ENCODE measurements at regions not wholly inside any gene's neighbourhood (a gene's known extent, or its start where the extent isn't known, plus 50 kb on each side); places are given as distances from the start of the nearest gene placed in this dataset.

DNA sequence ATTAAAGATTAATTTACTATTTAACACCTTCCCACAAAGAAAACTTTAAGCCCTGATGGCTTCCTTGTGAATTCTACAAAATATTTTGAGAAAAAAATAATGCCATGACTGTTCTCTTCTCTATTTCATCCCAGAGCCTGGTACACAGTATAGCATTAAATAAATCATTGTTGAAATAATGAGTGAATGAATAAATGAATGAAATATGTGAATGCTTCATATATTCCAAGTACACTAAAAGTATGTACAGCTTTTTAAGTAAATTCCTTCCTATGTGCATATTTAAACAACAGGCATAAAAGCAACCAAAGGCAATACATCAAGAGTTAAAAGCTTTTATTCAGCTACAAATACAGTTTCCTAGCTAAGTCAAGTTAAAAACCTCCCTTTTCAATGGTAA is 144.9 kb upstream of the CCDC196 start:
- no peak for DNase-seq (ENCODE audit: low read depth)

DNA sequence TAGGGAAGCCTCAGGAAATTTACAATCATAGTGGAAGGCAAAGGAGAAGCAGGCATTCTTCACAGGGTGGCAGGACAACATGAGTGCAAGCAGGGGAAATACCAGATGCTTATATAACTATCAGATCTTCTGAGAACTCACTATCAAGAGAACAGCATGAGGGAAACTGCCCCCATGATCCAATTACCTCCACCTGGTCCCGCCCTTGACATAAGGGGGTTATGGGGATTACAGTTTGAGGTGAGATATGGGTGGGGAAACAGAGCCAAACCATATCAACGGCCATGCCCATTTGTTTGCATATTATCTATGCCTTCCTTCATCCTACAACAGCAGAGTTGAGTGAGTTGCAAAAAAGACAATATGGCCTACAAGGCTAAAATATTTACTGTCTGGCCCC is 140.2 kb upstream of the CCDC196 start:
- no peak for DNase-seq (ENCODE audit: low read depth)

DNA sequence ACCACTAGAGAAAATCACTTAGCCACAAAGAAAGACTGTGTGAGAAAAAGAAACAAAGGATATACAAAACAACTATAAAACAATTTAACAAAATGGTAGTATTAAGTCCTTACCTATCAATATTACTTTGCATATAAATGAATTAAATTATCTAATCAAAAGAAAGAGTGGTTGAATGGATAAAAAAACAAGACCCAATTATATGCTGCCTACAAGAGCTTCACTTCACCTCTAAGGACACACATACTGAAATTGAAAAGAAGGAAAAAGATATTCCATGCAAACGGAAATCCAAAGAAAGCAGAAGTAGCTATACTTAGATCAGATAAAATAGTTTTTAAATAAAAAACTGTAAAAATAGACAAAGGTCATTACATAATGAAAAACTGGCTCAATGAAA is 134.9 kb upstream of the CCDC196 start:
- DNase-seq (ENCODE audit: low read depth) = no peak

DNA sequence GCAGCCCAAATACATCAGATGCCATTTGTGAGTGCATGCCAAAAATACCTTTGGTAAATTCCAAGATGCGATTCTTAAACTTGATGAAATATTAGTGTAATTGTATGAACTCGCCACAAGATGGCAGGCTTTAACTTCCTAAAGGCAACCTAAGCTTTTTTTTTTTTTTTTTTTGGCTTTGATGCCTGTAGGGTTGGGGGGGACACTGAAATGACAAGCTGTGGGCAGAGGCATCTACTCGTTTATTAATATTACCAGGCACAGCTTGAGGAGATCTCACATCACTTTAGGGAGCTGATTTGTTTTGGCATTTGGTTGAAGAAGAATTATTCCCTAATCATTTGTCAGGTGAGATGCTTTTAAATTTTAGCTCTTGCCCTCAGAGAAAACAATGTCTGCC is 126.7 kb upstream of the CCDC196 start:
- peak; percentile 40 for DNase-seq (ENCODE audit: low read depth)

- no peak for DNase-seq (ENCODE audit: low read depth)
Observed at GRCh38 chr14:66360366-66360926, 125.7 kb upstream of the CCDC196 start.

GRCh38 chr14:66361013-66361412 is 125.2 kb upstream of the CCDC196 start:
- DNase-seq (ENCODE audit: low read depth) = no peak

DNA sequence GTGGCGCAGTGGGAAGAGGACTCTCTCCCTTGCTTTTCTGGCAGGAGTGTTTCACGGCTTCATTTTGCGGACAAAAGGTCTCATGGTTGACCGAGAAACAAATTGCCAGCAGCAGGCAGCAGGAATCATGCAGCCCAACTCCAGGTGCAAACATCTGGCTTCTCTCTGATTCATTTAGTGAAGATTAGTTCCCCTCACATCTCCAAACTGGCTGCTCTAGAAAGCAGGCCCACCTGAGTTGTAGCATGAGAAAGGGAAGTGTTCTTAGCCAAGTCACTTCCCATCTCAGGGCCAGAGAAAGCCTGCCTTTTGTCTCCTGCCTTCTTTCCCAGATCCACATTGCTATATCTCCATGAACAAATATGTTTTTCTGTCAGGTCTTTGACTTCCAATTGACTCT is 120.8 kb upstream of the CCDC196 start:
- DNase-seq (ENCODE audit: low read depth) = no peak

- DNase-seq (ENCODE audit: low read depth) = no peak
Observed at GRCh38 chr14:66369157-66369697, 116.9 kb upstream of the CCDC196 start.

GRCh38 chr14:66371776-66372175 is 114.4 kb upstream of the CCDC196 start:
- DNase-seq (ENCODE audit: low read depth) = no peak

DNA sequence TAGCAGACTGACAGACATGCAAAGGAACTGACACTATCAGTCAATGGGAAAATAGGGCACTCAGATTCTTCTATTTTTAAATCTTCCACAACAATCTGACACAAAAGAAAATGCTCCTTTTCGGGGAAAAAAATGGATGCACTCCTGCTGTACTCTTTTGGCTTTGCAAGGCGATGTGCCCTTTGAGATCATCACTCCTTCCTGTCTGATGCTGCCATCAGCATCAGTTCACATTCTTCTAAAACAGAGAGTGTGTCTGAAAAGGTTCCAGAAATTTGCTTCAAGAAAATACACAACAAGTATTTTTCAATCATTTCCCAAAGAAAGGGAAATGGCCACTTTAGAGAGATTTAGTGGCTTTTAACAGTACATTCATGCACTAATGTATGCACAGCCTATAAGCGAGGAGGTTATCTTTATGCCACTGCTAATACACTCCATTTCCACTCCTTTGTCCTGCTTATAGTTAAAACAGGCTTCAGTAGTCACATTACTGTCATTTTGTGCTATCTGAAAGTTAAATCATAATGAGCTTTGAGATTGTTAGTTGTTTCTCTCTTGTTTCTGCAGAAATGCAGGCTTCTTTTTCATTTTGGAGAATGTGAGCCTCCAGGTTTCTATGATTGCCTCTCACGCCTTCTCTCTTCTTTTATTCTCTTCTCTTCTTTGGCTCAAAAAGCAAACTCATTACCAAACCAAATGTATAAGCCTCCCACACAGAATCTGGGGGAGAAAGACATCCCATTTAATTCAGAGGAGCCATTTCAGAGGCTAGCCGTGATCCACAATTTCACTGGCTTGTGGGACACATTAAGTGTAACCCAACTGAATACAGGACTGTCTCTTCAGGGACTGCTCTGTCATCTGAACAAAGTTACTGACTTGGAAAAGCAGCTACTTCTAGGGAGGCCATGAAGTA is 110.9 kb upstream of the CCDC196 start:
- DNase-seq (ENCODE audit: low read depth) = no peak

GRCh38 chr14:66377574-66377973 is 108.6 kb upstream of the CCDC196 start:
- no peak for DNase-seq (ENCODE audit: low read depth)

GRCh38 chr14:66378712-66379505 is 107.3 kb upstream of the CCDC196 start:
- no peak for DNase-seq (ENCODE audit: low read depth)

- DNase-seq (ENCODE audit: low read depth) = no peak
Observed at GRCh38 chr14:66380143-66380542, 106.0 kb upstream of the CCDC196 start.

DNA sequence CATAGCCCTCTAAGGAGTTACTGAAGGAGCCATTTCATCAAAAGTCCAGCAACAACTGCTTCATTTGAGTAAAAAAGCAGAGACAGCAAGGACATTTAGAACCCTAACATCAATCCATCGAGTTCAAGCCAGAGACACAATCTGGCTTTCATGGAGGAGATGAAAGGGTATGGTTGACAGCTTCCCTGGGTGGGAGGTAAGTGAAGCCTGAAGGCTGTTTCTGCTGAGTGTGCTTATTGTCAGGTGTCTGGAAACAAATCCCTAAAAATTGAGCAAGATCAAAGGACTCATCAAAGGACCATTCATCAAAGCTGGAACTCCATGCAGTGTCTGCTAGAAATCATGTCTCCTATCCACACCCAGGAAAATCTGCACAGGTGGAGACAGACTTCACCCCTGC is 104.4 kb upstream of the CCDC196 start:
- no peak for DNase-seq (ENCODE audit: low read depth)

GRCh38 chr14:66383257-66383656 is 102.9 kb upstream of the CCDC196 start:
- DNase-seq (ENCODE audit: low read depth) = no peak

DNA sequence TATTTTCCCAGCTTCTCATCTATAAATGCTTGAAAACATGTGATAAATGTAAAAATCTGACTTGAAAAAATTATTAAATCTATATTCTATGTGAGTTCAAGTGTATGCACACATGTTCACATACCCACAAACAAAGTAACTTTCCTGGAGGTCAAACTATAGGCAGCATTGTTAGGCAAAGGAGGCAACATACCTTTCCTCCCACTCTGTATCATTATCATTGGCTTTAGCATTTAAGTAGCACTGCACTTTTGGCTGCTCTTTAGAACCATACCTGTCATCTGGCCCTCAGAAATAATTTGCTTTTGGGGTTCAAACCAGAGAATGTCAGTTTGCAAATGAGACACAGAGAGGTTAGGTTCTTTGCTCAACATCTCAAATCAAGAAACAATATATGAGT is 102.4 kb upstream of the CCDC196 start:
- no peak for DNase-seq (ENCODE audit: low read depth)

DNA sequence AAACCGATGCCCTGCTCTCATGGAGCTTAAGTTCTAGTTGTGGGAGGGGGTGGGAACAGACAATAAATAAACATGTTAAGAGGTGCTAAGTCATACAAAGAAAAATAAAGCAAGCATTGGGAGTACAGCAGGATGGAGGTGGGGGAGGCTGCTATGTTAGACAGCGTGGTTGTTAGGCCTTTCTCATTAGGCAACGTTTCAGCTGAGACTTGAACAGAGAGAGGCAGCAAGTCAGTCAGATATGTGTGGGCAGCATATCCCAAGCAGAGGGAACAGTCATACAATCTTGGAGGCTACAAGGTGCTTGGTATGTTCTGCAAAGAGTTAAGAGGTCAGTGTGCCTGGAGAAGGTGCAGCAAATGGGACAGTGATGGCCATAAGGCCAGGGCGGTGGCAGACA is 97.7 kb upstream of the CCDC196 start:
- no peak for DNase-seq (ENCODE audit: low read depth)

DNA sequence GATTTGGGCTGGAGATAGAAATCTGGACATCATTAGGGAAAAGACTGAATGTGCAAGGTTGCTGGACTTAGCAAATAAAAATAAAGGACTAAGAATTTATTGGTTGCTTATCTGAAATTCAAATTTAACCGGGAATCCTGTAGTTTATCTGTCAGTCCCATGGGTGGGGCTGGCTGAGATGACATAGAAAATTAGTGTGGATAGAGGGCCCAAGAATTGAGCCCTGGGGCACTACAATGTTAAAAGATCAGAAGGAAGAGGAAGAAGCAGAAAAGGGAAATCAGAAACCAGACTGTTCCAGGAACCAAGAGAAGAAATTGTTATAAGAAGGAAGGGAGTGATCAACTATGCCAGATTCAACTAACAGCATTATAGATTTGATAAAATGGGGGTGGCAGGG is 96.7 kb upstream of the CCDC196 start:
- DNase-seq (ENCODE audit: low read depth) = no peak

- DNase-seq (ENCODE audit: low read depth) = no peak
Observed at GRCh38 chr14:66395300-66395699, 90.9 kb upstream of the CCDC196 start.

GRCh38 chr14:66396164-66396563 is 90.0 kb upstream of the CCDC196 start:
- DNase-seq (ENCODE audit: low read depth) = no peak

- DNase-seq (ENCODE audit: low read depth) = no peak
Observed at GRCh38 chr14:66398437-66398836, 87.7 kb upstream of the CCDC196 start.

DNA sequence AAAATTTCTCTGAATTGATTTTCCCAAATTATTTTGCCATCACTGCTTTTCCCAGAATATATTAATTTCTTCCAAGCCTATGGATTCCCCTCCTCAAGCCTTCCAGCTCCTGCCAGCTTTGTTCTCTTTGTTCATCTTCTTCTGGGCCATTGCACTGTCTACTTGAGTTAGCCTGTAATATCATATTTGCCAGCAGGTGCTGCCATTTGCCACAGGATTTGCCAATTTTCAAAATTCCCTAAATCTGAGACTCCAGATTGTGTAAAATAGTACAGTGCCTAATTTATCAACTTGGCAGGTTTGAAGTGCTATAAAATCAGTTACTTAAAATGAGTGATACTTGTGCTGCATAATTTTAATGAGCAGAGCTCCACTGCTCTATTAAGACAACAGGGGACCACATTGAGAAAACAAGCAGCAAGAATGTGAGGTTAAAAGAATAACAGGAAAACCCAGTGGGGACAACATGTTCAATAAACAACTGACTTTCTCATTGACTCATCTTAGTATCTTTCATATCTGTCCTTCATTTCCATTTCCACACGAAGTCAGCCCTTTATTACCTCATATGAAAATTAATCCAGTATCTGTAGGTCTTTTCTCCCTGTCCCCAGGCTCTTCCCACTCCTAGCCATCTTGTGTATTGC is 84.6 kb upstream of the CCDC196 start:
- DNase-seq (ENCODE audit: low read depth) = no peak

All from LHCN-M2 (cell line).